ENCODE measurements at regions not wholly inside any gene's neighbourhood (a gene's known extent, or its start where the extent isn't known, plus 50 kb on each side); places are given as distances from the start of the nearest gene placed in this dataset.

DNA sequence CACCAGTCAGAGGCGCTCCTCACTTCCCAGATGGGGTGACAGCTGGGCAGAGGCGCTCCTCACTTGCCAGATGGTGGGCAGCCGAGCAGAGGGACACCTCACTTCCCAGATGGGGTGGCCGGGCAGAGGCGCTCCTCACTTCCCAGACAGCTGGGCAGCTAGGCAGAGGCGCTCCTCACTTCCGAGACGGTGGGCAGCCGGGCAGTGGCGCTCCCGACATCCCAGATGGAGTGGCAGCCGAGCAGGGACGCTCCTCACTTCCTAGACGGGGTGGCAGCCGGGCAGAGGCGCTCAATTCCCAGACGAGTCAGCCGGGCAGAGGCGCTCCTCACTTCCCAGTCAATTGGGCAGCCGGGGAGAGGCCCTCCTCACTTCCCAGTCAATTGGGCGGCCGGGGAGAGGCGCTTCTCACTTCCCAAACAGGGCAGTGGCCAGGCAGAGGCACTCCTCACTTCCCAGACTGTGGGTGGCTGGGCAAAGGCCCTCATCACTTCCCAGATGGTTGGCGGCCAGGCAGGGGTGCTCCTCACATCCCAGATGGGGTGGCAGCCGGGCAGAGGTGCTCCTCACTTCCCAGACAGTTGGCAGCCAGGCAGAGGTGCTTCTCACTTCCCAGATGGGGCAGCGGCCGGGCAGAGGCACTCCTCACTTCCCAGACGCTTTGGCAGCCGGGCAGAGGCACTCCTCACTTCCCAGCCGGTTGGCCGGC, 143.8 kb upstream of the ARID2 start:
- Histone ChIP-seq H3K4me1 (ENCODE audit: control insufficient read depth, insufficient read depth, low read length) (peaks cover 6% of the 10 kb centered on the region; the same call in 1 of the 2 replicates), H3K4me3 (ENCODE audit: low read depth, low read length) (no peak overlapping the region), H3K9me3 (ENCODE audit: control insufficient read depth, insufficient read depth, low read depth, low read length) (no peaks in the 10 kb centered on the region), H3K36me3 (ENCODE audit: control insufficient read depth in 2 of 2, insufficient read depth in 1 of 2, low read length in 2 of 2) (no peaks in the 10 kb centered on the region), H3K27ac (ENCODE audit: extremely low read depth, low read depth, low read length) (no peak overlapping the region)
- ChIA-PET POLR2A (no interaction called here), CTCF (no interaction called here)
- TF ChIP-seq PRDM2 (tag by site-specific recombination; IDR thresholded peaks at IDR 0.05; ENCODE audit: borderline replicate concordance) = no peak
- no peak for TF ChIP-seq OVOL3 (tag by site-specific recombination; IDR thresholded peaks at IDR 0.05)
- TF ChIP-seq, protein P1, sequence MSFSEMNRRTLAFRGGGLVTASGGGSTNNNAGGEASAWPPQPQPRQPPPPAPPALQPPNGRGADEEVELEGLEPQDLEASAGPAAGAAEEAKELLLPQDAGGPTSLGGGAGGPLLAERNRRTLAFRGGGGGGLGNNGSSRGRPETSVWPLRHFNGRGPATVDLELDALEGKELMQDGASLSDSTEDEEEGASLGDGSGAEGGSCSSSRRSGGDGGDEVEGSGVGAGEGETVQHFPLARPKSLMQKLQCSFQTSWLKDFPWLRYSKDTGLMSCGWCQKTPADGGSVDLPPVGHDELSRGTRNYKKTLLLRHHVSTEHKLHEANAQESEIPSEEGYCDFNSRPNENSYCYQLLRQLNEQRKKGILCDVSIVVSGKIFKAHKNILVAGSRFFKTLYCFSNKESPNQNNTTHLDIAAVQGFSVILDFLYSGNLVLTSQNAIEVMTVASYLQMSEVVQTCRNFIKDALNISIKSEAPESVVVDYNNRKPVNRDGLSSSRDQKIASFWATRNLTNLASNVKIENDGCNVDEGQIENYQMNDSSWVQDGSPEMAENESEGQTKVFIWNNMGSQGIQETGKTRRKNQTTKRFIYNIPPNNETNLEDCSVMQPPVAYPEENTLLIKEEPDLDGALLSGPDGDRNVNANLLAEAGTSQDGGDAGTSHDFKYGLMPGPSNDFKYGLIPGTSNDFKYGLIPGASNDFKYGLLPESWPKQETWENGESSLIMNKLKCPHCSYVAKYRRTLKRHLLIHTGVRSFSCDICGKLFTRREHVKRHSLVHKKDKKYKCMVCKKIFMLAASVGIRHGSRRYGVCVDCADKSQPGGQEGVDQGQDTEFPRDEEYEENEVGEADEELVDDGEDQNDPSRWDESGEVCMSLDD (tag by site-specific recombination; IDR thresholded peaks at IDR 0.05) = no peak
- no peak for TF ChIP-seq ZNF311 (tag by site-specific recombination; IDR thresholded peaks at IDR 0.05; ENCODE audit: borderline replicate concordance)
- TF ChIP-seq TCF7L2 (IDR thresholded peaks at IDR 0.05; ENCODE audit: borderline replicate concordance, low read depth, low read length) = no peak
- TF ChIP-seq, protein P2, sequence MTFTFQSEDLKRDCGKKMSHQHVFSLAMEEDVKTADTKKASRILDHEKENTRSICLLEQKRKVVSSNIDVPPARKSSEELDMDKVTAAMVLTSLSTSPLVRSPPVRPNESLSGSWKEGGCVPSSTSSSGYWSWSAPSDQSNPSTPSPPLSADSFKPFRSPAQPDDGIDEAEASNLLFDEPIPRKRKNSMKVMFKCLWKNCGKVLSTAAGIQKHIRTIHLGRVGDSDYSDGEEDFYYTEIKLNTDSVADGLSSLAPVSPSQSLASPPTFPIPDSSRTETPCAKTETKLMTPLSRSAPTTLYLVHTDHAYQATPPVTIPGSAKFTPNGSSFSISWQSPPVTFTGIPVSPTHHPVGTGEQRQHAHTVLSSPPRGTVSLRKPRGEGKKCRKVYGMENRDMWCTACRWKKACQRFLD (tag by site-specific recombination; IDR thresholded peaks at IDR 0.05) = no peak
- TF ChIP-seq, protein P3, sequence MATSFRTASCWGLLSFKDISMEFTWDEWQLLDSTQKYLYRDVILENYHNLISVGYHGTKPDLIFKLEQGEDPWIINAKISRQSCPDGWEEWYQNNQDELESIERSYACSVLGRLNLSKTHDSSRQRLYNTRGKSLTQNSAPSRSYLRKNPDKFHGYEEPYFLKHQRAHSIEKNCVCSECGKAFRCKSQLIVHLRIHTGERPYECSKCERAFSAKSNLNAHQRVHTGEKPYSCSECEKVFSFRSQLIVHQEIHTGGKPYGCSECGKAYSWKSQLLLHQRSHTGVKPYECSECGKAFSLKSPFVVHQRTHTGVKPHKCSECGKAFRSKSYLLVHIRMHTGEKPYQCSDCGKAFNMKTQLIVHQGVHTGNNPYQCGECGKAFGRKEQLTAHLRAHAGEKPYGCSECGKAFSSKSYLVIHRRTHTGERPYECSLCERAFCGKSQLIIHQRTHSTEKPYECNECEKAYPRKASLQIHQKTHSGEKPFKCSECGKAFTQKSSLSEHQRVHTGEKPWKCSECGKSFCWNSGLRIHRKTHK (tag by site-specific recombination; IDR thresholded peaks at IDR 0.05) = no peak
- no peak for TF ChIP-seq HOXC10 (CRISPR knock-in tag; IDR thresholded peaks at IDR 0.05)
- TF ChIP-seq, protein P4, sequence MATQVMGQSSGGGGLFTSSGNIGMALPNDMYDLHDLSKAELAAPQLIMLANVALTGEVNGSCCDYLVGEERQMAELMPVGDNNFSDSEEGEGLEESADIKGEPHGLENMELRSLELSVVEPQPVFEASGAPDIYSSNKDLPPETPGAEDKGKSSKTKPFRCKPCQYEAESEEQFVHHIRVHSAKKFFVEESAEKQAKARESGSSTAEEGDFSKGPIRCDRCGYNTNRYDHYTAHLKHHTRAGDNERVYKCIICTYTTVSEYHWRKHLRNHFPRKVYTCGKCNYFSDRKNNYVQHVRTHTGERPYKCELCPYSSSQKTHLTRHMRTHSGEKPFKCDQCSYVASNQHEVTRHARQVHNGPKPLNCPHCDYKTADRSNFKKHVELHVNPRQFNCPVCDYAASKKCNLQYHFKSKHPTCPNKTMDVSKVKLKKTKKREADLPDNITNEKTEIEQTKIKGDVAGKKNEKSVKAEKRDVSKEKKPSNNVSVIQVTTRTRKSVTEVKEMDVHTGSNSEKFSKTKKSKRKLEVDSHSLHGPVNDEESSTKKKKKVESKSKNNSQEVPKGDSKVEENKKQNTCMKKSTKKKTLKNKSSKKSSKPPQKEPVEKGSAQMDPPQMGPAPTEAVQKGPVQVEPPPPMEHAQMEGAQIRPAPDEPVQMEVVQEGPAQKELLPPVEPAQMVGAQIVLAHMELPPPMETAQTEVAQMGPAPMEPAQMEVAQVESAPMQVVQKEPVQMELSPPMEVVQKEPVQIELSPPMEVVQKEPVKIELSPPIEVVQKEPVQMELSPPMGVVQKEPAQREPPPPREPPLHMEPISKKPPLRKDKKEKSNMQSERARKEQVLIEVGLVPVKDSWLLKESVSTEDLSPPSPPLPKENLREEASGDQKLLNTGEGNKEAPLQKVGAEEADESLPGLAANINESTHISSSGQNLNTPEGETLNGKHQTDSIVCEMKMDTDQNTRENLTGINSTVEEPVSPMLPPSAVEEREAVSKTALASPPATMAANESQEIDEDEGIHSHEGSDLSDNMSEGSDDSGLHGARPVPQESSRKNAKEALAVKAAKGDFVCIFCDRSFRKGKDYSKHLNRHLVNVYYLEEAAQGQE (tag by site-specific recombination; IDR thresholded peaks at IDR 0.05) = no peak
- TF ChIP-seq ZNF670 (tag by site-specific recombination; IDR thresholded peaks at IDR 0.05; ENCODE audit: low read depth) = no peak
- no peak for TF ChIP-seq ZNF785 (tag by site-specific recombination; IDR thresholded peaks at IDR 0.05)
- no peak for TF ChIP-seq CTCF (tag by site-specific recombination; IDR thresholded peaks at IDR 0.05)
- TF ChIP-seq PRDM1 (tag by site-specific recombination; IDR thresholded peaks at IDR 0.05) = no peak
- no peak for TF ChIP-seq KLF10 (tag by site-specific recombination; IDR thresholded peaks at IDR 0.05)
- TF ChIP-seq GFI1B (tag by site-specific recombination; IDR thresholded peaks at IDR 0.05) = no peak
- TF ChIP-seq, protein P5, sequence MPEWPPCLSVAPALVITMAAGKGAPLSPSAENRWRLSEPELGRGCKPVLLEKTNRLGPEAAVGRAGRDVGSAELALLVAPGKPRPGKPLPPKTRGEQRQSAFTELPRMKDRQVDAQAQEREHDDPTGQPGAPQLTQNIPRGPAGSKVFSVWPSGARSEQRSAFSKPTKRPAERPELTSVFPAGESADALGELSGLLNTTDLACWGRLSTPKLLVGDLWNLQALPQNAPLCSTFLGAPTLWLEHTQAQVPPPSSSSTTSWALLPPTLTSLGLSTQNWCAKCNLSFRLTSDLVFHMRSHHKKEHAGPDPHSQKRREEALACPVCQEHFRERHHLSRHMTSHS (tag by site-specific recombination; IDR thresholded peaks at IDR 0.05) = no peak
- no peak for TF ChIP-seq ZNF366 (tag by site-specific recombination; conservative IDR thresholded peaks at IDR 0.05)

All from HEK293 (cell line).